ENCODE measurements at regions not wholly inside any gene's neighbourhood (a gene's known extent, or its start where the extent isn't known, plus 50 kb on each side); places are given as distances from the start of the nearest gene placed in this dataset.
"Not testable (repeated sequence)": the region's sequence is repeated elsewhere in the genome, so short reads cannot be mapped to it uniquely, and the experiment has no call there.

DNA sequence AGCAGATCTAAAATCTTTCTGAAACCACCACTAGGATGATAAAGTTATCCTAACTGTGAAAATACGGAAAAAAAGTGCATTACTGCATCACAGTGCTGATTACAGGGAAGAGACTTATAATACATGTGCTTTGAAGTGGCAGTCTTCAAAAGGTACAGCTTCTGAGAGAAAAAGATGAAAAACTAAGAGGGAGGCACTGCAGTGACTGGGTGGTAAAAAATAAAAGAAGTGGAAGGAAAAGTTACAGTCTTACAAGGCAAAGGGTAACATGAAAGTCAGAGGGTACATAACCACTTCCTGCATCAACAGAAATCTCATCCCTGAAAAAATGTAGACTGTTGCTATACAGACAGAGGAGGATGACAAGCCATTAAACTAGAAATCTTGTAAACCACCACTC is 465.3 kb downstream of the ACTR3B start:
- H3K4me3 Mint-ChIP-seq: no peak overlapping the region
- H3K27me3 Mint-ChIP-seq: no peaks in the 10 kb centered on the region
- no peaks in the 10 kb centered on the region for H3K4me1 Mint-ChIP-seq (ENCODE audit: low read depth)
- H3K36me3 Mint-ChIP-seq (ENCODE audit: low read depth): no peaks in the 10 kb centered on the region
- peaks cover 29% of the 10 kb centered on the region for H3K9me3 Mint-ChIP-seq
- no peak overlapping the region for H3K27ac Mint-ChIP-seq

DNA sequence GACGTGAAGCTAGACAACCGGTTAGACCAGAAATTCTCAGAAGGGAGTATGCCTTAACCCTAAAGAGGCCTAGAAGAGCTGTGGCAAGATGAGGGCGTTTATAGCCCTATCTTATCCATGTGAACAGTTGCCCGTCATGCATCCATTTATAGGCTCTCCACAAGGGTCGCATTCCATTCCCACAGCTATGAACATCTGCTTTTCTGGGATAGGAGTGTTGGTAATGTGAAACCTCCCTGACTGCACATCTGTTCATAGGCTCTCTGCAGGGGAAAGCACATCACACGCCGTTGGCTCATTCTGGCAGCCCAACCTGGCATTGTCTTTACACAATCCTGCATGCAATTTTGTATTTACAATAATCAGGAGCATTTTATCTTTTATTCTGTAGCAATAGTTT is 485.6 kb downstream of the ACTR3B start:
- H3K4me1 Mint-ChIP-seq (ENCODE audit: low read depth); H3K4me3 Mint-ChIP-seq; H3K9me3 Mint-ChIP-seq; H3K36me3 Mint-ChIP-seq (ENCODE audit: low read depth); H3K27me3 Mint-ChIP-seq; H3K27ac Mint-ChIP-seq: not testable (repeated sequence)

DNA sequence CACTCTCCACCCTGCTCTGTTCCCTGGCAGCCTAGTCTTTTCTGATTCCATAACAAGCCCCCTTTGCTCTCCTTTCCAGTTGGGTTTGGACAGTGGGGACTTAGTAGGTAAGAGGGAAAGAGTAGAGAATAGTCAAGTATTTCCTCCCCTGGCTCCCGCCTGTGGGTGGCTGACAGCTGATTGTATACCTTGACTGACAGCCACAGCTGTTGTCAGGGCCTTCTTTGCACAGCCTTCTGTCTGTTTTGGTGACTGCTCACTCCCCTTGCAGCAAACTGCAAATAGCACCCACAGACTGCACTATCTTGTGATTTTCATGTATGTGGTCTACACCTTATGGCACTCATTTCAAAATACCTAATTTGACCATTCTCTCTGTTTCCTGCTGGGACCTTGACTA is 486.3 kb downstream of the ACTR3B start:
- Mint-ChIP-seq H3K9me3 (peaks cover 9% of the 10 kb centered on the region), H3K27ac (no peak overlapping the region), H3K4me3 (no peak overlapping the region), H3K36me3 (ENCODE audit: low read depth) (no peaks in the 10 kb centered on the region), H3K27me3 (no peaks in the 10 kb centered on the region), H3K4me1 (ENCODE audit: low read depth) (no peaks in the 10 kb centered on the region)

DNA sequence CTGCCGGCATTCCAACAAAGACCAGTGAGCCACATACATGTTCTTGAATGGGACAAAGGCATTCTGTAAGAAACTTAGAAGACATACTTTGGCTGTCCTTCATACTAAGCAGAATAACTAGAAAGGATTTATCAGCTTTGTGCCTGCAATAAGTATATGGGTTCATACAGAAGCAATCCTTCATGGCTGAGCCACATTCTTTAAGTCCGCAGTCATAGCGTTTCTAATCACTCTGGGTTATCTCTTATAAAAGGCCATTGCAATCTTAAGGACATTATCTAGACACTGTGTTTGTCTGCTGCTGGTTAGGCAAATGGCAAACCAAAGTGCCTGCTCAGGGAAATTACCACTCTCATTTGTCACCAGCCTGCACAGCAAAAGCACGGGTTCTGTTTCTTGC is 488.4 kb downstream of the ACTR3B start:
- Mint-ChIP-seq H3K36me3 (ENCODE audit: low read depth) (no peaks in the 10 kb centered on the region), H3K27ac (no peak overlapping the region), H3K9me3 (peaks cover 10% of the 10 kb centered on the region), H3K4me3 (no peak overlapping the region), H3K4me1 (ENCODE audit: low read depth) (no peaks in the 10 kb centered on the region), H3K27me3 (no peaks in the 10 kb centered on the region)

DNA sequence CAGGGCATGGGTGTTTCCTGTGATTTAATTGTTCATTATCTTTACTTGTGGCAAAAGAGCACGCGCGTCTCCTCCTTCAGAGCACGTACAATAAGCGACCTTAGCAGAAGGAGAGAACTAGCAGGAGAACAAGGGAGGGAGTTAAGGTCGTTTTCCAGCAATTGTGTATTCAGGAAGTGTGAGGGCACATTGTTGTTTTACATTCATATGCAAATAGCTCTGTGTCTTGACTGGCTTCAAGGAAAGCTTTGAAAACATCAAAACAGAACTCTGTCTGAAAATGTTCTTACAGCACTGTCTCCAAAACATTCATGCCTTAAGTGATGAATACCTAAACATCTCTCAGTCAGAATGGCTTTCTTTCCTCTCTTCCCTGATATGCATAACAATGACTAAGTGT is 499.1 kb downstream of the ACTR3B start:
- Mint-ChIP-seq H3K36me3 (ENCODE audit: low read depth) (no peaks in the 10 kb centered on the region), H3K9me3 (no peaks in the 10 kb centered on the region), H3K27ac (no peak overlapping the region), H3K27me3 (no peaks in the 10 kb centered on the region), H3K4me1 (ENCODE audit: low read depth) (no peaks in the 10 kb centered on the region), H3K4me3 (no peak overlapping the region)

DNA sequence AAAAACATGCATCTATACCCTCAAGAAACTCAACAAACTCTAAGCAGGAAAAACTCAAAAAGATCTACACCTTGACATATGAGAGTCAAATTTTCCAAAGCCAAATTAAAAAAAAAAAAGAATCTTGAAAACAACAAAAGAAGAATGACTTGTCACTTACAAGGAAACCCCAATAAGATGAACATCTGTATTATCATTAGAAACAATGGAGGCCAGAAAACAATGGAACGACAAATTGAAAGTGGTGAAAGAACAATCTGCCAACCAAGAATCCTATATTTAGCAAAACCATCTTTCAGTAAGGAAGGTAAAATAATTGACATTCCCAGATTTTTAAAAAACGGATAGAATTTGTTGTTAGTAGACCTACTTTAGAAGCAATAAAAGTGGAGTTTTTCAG is 516.8 kb downstream of the ACTR3B start:
- Mint-ChIP-seq H3K9me3 (peaks cover 32% of the 10 kb centered on the region), H3K4me3 (no peak overlapping the region), H3K36me3 (ENCODE audit: low read depth) (no peaks in the 10 kb centered on the region), H3K27me3 (no peaks in the 10 kb centered on the region), H3K27ac (no peak overlapping the region), H3K4me1 (ENCODE audit: low read depth) (no peaks in the 10 kb centered on the region)

DNA sequence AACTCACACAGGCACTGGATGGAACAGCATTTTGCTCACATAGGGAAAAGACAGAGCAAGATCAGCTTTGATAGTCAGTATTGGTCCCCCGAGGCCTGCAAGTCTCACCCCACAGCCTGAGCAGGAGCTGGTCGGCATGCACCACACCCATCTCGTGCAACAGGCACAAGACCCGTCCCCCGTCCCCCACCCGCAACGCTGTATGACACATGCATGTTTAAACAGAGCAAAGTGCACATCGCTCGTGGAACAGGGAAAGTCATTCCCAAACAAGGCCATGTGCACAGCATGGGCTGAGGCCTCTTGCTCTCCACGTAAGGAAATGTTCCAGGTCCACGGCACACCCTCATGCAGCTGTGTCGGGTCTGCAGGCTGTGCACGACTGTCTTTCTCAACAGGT is 527.2 kb downstream of the ACTR3B start:
- Mint-ChIP-seq H3K27ac (no peak overlapping the region), H3K4me1 (ENCODE audit: low read depth) (no peaks in the 10 kb centered on the region), H3K9me3 (peaks cover 8% of the 10 kb centered on the region), H3K27me3 (no peaks in the 10 kb centered on the region), H3K36me3 (ENCODE audit: low read depth) (no peaks in the 10 kb centered on the region), H3K4me3 (no peak overlapping the region)

DNA sequence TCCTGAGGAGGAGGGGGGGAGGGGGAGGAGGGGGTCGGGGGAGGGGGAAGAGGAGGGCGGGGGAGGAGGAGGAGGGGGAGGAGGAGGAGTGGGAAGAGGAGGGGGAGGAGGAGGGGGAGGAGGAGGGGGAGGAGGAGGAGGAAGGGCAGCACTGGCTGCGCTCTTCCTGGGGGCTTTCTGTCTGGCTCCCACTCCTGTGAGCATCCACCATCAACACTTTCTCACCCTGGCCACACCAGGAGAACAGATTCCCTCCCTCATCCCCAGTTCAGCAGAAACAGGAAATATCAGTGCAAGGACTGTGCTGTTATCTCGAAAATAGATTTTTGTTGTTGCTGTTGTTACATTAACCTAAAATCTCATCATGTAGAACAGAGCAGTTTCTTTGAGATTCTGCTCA is 530.5 kb downstream of the ACTR3B start:
- Mint-ChIP-seq H3K4me1 (ENCODE audit: low read depth) (no peaks in the 10 kb centered on the region), H3K36me3 (ENCODE audit: low read depth) (no peaks in the 10 kb centered on the region), H3K27ac (no peak overlapping the region), H3K4me3 (no peak overlapping the region), H3K9me3 (peaks cover 3% of the 10 kb centered on the region), H3K27me3 (no peaks in the 10 kb centered on the region)

DNA sequence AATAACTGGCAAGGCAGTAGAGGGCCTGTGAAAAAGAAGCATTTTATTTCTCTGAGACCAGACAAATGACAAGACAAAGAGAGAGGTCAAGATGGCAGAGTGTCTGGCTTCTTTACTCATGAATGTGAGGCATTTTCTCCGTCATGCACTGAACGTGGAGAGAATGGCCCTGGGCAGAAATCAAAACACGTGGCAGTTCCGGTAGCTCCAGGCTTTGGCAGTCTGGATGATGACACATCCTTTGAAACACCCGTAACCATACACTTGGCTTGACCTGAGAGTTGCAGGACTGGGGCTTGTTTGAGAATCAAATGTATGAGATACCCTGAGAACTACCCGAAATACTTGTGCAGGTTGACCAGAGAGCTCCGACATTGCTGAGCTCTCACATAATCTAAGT is 537.6 kb downstream of the ACTR3B start:
- Mint-ChIP-seq H3K36me3 (ENCODE audit: low read depth) (no peaks in the 10 kb centered on the region), H3K9me3 (peaks cover 14% of the 10 kb centered on the region), H3K27me3 (no peaks in the 10 kb centered on the region), H3K4me1 (ENCODE audit: low read depth) (no peaks in the 10 kb centered on the region), H3K27ac (no peak overlapping the region), H3K4me3 (no peak overlapping the region)

DNA sequence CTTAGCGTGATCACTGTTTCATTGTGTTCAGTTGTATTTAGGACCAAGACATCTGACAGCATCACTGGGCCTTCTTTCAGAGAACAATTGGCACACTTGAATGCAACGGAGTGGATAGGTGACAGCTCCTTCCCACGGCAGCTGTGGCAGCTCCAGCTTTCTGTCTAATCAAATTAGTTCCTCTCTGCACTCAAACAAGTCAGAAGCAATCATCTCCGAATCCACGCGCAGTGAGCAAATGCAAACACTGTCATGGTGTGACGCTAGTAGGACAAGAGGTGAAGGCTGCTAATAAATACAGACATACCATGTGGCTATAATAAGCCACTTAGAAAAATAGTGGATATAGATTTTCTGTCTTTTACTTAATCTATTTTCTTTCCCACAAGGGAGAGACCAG is 542.4 kb downstream of the ACTR3B start:
- H3K4me1 Mint-ChIP-seq (ENCODE audit: low read depth): no peaks in the 10 kb centered on the region
- no peak overlapping the region for H3K27ac Mint-ChIP-seq
- no peaks in the 10 kb centered on the region for H3K27me3 Mint-ChIP-seq
- H3K9me3 Mint-ChIP-seq: peaks cover 27% of the 10 kb centered on the region
- no peaks in the 10 kb centered on the region for H3K36me3 Mint-ChIP-seq (ENCODE audit: low read depth)
- H3K4me3 Mint-ChIP-seq: no peak overlapping the region

DNA sequence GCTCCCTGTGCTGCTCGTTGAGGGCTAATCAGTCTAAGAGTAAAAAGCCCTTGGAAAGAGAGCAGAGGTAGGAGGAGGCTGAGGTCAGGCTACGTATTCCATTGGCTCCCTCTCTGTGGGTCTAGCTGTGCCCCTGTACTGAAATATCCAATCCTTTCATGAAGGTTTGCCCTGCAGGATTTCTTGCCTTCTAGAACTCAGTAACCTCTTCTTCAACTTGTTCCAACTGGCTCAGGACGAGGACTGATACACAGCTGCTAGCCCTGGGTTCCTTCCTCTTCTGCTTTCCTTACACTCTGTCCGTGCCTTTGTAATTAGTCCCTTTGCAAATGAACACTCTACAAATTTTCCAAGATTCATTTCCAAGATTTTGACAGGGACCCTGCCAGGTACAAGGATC is 560.5 kb downstream of the ACTR3B start:
- H3K27ac Mint-ChIP-seq: no peak overlapping the region
- no peaks in the 10 kb centered on the region for H3K36me3 Mint-ChIP-seq (ENCODE audit: low read depth)
- H3K27me3 Mint-ChIP-seq: no peaks in the 10 kb centered on the region
- H3K9me3 Mint-ChIP-seq: peaks cover 12% of the 10 kb centered on the region
- H3K4me3 Mint-ChIP-seq: no peak overlapping the region
- no peaks in the 10 kb centered on the region for H3K4me1 Mint-ChIP-seq (ENCODE audit: low read depth)

DNA sequence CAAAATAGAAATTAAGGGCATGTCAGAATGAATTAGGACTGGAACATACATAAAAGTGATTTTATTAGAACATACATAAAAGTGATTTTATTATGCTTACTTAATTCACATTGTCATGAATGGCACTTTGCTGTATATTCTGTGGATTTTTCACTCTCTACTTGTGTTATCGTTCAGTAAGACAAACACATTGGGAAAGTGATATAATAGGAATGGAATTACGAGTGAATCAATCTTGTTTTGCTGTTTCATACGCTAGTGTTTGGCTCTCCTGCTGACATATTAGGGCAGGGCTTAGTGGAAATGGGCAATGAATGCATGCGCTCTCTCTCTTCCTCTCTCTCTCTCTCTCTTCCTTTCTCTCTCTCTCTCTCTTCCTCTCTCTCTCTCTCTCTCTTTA is 561.1 kb downstream of the ACTR3B start:
- Mint-ChIP-seq H3K27ac (no peak overlapping the region), H3K27me3 (no peaks in the 10 kb centered on the region), H3K4me3 (no peak overlapping the region), H3K9me3 (peaks cover 12% of the 10 kb centered on the region), H3K36me3 (ENCODE audit: low read depth) (no peaks in the 10 kb centered on the region), H3K4me1 (ENCODE audit: low read depth) (no peaks in the 10 kb centered on the region)

DNA sequence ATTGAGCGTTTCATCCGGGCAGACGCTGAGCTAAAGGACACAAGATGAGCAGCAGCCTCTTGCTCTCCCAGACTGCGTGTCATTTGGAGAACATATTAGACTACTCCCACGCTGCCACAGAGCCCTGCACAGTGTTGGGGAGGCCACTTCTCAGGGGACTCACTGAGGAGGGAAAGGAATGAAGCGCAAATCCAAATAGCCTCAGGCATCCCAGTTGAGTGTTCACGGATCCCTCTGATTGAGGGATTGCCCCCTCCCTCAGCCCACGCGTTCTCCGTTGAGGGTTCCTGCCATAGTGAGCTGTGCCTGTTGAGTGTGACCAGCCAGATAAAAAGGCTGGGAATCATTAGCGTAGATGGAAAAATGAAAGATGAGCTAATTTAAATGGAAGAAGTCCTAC is 563.4 kb downstream of the ACTR3B start:
- H3K27ac Mint-ChIP-seq: no peak overlapping the region

DNA sequence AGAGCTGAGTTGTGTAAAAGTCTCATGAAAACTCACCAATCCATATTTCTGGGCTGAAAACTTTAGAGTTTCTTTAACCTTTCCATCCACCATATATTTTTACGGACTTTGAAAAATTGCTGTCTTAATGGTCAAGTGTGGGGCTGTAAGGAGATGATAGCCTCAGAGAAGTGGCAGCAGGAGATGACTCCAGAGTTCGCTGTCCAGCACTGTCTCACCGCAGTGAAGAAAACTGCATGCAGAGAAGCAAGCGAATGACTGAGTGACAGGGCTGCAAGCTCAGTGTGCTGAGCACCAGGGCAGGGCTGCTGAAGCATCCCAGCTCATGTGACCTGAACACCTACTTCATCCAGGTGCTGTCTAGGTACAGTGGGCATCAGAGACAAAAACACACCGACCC is 564.5 kb downstream of the ACTR3B start:
- Mint-ChIP-seq H3K27ac (no peak overlapping the region), H3K4me3 (no peak overlapping the region), H3K4me1 (ENCODE audit: low read depth) (no peaks in the 10 kb centered on the region), H3K9me3 (peaks cover 19% of the 10 kb centered on the region), H3K27me3 (no peaks in the 10 kb centered on the region), H3K36me3 (ENCODE audit: low read depth) (no peaks in the 10 kb centered on the region)

More for the DNA sequence above, 563.4 kb downstream of the ACTR3B start:
- Mint-ChIP-seq H3K27me3 (no peaks in the 10 kb centered on the region), H3K4me1 (ENCODE audit: low read depth) (no peaks in the 10 kb centered on the region), H3K9me3 (peaks cover 24% of the 10 kb centered on the region), H3K36me3 (ENCODE audit: low read depth) (no peaks in the 10 kb centered on the region), H3K4me3 (no peak overlapping the region)

DNA sequence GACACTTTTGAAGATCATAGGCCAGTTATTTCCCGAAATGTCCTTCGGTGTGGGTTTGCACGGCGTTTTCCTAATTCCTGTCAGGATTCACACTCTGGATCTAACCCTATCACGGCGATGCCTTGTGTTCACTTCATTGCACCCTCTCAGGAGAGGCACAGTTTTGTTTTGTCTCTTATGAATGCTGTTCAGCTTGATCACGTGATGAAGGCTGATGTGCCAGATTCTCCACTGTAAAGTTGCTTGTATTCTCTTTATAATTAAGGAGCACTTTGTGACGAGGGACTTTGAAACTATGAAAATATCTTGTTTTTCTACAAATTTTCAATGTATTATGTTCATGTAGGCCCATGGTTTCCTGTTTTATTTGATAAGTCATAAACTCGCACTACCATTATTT is 568.1 kb downstream of the ACTR3B start:
- H3K36me3 Mint-ChIP-seq (ENCODE audit: low read depth): no peaks in the 10 kb centered on the region
- no peaks in the 10 kb centered on the region for H3K27me3 Mint-ChIP-seq
- H3K9me3 Mint-ChIP-seq: peaks cover 14% of the 10 kb centered on the region
- no peak overlapping the region for H3K4me3 Mint-ChIP-seq
- H3K27ac Mint-ChIP-seq: no peak overlapping the region
- H3K4me1 Mint-ChIP-seq (ENCODE audit: low read depth): no peaks in the 10 kb centered on the region

DNA sequence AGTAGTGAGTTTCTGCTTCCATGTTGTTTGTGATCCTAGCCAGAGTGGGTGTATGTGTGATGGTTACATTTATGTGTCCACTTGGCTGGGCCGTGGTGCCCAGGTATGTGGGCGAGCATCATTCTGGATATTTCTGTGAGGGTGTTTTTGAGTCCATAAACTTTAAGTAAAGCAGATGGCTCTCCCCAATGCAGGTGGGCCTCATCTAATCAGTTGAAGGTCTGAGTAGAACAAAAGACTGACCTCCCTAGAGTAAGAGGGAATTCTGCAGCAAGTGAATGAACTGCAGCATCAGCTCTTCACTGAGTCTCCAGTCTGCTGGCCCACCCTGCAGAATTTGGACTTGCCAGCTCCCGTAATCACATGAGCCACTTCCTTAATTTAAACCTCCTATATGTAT is 571.9 kb downstream of the ACTR3B start:
- H3K4me3 Mint-ChIP-seq: no peak overlapping the region
- H3K27me3 Mint-ChIP-seq: no peaks in the 10 kb centered on the region
- H3K4me1 Mint-ChIP-seq (ENCODE audit: low read depth): no peaks in the 10 kb centered on the region
- no peak overlapping the region for H3K27ac Mint-ChIP-seq
- no peaks in the 10 kb centered on the region for H3K36me3 Mint-ChIP-seq (ENCODE audit: low read depth)
- H3K9me3 Mint-ChIP-seq: peaks cover 13% of the 10 kb centered on the region

DNA sequence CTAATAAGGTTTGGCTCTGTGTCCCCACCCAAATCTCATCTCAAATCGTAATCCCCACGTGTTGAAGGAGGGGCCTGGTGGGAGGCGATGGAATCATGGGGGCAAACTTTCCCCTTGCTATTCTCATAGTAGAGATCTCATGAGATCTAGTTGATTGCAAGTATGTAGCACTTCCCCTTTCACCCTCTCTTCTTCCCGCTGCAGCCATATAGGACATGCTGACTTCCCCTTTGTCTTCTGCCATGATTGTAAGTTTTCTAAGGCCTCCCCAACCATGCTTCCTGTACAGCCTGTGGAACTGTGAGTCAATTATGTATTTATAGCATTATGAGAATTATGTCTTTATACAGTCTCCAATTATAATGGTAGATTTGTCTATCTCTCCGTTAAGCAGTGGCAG is 594.5 kb downstream of the ACTR3B start:
- H3K9me3 Mint-ChIP-seq: peaks cover 9% of the 10 kb centered on the region

More for the DNA sequence above, 594.5 kb downstream of the ACTR3B start:
- Mint-ChIP-seq H3K27me3 (no peaks in the 10 kb centered on the region), H3K27ac (no peak overlapping the region), H3K36me3 (ENCODE audit: low read depth) (no peaks in the 10 kb centered on the region), H3K4me3 (no peak overlapping the region), H3K4me1 (ENCODE audit: low read depth) (no peaks in the 10 kb centered on the region)

Measured in stimulated activated naive CD8-positive, alpha-beta T cell treated with anti-CD3 and anti-CD28 coated beads, Interleukin-15, Interleukin-2, amounts not matched to agents 100 ng/mL and 50 ng/mL, for 24 hours (primary cell).